GM19328 (cell line): ENCODE measurements at regions not wholly inside any gene's neighbourhood (a gene's known extent, or its start where the extent isn't known, plus 50 kb on each side); places are given as distances from the start of the nearest gene placed in this dataset.
"Not testable (repeated sequence)": the region's sequence is repeated elsewhere in the genome, so short reads cannot be mapped to it uniquely, and the experiment has no call there.

Source experiments
- ATAC-seq: cut with Tn5 transposase; IDR thresholded peaks from one replicate; pipeline ENCODE4 v1.9.1; 2021; ENCODE audit warnings: mild to moderate bottlenecking, moderate library complexity; ENCODE audit not compliant: unreplicated experiment

DNA sequence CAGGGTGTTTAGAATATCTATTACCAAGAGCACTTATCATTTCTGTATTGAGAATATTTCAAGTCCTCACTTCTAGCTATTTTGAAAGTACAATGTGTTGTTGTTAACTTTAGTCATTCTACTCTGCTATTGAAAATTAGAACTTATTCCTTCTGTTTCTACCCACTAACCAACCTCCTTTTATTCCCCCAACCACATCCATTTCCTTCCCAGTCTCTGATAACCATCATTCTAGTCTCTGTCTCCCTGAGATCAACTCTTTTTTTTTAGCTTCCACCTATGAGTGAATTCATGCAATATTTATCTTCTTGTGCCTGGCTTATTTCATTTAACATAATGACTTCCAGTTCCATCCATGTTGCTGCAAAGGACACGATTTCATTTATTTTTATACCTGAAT lies 290.6 kb upstream of the OR4E1 start:
- ATAC-seq = no peak

DNA sequence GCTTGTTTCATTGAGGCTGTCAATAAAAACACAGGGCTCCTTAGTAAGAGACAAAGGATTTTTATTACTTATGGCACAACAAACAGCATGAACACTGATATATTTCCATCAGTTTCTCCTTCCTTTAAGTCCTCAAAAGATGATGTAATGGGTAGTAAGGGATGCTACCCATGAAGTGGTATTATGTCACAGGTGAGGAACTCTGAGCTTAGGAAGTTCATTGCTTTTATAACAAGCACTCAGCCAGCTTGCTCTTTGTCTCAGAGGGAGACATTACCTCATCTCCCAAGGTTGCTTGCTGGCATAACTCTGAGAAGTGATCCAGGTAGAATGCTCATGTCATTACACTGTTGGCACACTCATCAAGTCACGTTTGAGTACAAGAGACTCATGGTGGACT lies 287.0 kb upstream of the OR4E1 start:
- no peak for ATAC-seq

DNA sequence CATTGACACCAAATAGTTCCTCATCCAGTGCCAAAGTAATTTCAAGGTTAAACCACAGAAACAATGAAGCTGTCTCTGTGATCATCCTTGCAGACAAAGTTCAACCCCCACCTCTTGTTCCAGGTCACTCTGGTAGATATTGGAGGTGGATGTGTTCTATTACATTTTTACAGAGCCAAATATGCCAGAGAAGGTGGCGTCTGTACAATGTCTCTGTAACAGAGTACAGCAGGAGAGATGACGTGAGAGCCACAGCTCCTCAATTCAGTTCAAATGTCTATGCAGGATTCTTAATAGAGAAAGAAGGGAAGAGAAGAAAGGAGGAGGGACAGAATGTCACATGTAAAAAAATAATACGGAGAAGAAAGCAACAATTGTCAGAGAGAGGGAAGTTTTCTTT lies 268.3 kb upstream of the OR4E1 start:
- no peak for ATAC-seq

DNA sequence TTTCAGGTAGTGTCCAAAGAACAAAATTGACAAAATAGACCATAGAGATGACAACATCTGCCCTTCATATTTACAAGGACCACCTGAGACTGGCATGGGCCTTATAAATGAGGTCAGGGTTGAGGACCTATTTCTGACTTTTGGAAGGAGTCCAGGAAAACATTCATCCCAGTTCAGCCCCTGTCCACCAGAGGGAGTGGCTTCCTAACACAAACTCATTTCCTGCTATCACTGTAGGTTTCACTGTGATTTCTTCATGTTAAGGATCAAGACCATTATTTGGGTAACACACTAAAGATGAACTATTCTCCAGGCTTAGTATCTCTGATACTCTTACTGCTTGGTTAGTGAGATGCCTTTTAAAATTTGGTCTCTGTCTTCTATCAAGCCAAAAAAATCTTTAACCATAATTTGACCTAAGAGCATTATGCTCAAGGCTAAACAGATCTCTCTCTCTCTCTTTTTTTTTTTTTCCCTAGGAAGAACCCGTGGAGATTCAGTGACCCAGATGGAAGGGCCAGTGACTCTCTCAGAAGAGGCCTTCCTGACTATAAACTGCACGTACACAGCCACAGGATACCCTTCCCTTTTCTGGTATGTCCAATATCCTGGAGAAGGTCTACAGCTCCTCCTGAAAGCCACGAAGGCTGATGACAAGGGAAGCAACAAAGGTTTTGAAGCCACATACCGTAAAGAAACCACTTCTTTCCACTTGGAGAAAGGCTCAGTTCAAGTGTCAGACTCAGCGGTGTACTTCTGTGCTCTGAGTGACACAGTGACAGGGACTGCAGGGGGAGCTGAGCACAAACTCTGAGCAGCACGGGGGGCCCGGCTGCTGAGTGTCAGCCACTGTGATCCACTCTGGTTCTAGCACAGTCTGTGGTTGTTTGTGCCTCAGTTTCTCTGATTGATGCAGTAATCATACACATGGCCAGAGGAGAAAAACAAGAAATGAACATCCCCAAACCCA lies 267.6 kb upstream of the OR4E1 start:
- ATAC-seq = no peak

DNA sequence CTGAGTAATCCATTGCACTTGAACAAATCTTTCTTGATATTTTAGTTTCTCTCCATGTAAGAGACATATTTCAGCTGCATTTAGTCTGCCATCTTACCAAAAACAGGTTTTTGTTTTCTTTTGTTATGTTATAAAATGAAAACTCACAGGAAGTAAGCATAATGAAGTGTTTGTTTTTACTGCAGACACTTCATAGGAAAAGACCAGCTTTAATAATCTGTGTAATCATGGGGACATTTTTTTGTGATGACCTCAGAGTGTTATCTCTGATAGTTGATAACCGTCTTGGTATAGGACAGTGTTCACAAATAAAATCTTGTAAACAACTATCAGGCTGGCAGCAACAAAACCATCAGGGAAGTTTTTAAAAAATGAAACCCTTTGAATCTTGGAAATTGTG lies 266.2 kb upstream of the OR4E1 start:
- ATAC-seq = no peak

DNA sequence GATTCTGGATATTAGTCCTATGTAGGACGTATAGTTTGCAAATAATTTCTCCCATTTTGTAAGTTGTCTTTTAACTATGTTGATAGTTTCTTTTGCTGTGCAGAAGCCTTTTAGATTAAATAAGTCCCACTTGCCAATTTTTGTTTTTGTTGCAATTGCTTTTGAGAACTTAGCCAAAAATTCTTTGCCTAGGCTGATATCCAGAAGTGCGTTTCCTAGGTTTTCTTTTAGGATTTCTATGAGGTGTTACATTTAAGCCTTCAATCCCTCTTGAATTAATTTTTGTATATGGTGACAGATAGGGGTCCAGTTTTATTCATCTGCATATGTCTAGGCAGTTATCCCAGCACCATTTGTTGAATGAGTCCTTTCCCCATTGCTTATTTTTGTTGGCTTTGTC lies 264.4 kb upstream of the OR4E1 start:
- no peak for ATAC-seq

DNA sequence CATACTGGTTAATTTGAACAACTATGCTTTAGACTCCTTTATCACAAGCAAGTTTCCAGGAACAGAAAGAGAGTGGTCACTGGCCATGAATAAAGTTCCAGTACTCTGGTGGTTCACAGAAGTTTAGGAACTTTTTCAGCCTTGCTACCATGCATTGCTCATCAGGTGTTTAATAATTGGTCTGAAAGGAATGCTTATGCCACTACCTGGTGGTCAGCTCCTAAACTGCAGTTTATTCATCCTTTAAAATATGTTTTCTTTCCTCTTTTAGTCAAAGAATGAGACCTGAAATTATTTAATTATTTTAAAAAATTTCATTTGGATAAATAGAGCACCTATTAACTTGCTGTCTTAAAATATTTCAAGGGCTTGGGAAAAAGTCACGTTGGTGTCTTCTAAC lies 260.1 kb upstream of the OR4E1 start:
- no peak for ATAC-seq

DNA sequence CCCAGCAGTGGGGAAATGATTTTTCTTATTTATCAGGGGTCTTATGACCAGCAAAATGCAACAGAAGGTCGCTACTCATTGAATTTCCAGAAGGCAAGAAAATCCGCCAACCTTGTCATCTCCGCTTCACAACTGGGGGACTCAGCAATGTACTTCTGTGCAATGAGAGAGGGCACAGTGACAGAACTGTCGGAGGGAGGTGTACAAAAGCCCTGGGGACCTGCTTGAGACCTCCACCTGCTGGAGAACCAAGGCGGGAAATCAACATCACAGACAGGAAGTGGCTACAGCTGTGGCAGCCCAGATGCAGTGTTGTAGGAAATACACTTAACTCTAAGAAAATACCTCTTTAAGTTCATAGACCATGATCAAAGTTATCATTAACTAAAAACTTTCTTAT lies 250.9 kb upstream of the OR4E1 start:
- ATAC-seq = peak; percentile 67

DNA sequence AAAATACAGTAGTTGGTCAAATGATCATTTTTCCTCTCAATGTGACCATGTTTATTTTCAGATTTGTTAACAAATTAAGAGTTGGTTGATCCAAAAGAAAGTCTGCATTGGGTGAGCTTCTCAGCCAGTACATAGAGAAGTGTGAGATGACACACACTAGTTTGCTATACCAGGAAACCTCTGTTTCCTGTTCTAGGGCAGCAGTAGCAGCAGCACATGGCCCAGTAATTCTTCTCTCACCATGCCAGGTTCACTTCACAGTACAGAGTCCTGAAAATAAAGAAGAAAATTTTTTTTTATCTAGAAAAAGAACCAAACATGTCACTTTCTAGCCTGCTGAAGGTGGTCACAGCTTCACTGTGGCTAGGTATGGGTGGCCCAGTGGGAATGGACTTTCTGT lies 250.2 kb upstream of the OR4E1 start:
- ATAC-seq = no peak

DNA sequence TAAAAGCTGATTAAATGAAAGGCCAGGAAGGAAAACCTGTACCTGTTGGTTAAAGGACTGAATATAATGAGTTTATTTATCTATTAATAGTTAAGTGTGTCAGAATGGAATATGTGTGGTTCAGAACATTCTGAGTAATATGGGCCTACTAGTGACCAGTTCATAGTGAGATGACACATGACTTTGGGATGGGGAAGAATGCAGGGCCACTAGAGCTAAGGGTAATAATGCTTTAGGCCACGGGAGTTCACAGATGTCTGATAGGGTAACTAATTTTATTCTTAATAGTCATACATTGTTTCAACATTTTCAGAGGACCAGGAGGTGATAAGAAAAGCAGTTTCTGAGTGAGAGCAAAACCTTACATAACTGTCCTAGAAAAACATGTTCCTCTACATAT lies 247.8 kb upstream of the OR4E1 start:
- no peak for ATAC-seq

DNA sequence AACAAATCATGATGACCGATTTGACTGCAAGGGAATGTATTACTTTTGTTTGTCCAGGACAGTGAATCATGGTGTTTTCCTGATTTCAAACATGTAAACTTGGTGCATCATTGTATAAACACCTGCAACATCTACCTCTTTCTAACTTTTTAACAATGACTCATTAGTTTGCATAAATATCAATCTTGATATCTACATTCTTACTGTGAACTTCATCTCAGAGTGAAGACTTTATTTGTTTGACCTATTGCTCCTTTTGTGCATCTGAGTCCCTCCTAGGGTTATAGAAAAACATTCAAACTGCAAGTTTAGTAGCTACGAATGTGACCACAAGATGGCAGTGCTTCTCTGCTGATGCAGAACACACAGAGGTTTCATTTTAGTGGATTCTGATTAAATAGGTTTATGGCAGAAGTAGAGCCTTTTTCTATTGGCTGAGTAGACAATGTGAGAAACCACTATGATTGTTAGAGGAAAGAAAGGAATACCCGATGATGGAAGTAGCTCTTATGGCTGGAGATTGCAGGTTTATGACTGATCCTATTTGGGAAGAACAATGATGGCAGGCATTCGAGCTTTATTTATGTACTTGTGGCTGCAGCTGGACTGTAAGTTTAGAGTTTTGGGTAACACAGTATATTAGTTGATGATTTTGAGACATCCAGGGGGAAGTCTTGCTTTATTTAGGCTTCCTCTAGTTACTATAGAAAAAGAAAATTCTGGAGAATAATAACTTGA lies 244.2 kb upstream of the OR4E1 start:
- ATAC-seq = no peak

DNA sequence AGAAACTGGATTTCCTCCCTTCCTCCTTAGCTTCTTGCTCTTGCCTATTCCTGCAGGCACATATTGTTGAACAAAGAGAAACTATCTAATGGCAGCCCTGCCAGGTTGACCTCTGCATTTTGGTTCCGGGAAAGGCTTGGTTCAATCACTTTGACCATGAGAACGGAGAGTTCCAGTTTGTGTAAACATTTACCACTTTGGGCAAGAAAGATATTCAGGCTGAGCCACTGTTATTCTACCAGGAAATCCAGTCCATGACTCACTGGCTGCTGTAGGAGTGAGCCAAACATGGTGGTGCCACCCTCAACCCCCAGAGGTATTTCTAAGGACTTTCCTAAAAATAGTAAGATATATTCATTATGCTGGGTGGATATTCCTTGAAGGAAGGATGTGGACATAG lies 242.2 kb upstream of the OR4E1 start:
- no peak for ATAC-seq

DNA sequence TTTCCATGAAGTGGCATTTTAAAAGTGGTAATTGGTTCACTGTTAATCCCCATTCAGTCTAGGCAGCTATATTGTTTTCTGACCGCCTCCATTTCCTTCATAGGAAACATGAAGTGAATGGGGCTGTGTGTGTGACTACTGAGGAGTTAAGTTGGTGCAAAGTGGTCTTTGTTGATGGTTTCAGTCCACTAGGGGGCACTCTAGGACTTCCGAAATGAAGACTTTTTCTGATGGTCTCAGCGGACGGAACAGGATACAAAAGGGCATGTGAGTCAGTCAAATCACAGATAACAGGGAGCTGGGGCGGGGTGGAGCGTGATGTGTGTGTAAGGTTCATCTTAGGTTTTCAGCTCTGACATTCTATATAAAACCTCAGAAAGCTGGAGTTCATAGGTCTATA lies 240.1 kb upstream of the OR4E1 start:
- ATAC-seq = no peak

DNA sequence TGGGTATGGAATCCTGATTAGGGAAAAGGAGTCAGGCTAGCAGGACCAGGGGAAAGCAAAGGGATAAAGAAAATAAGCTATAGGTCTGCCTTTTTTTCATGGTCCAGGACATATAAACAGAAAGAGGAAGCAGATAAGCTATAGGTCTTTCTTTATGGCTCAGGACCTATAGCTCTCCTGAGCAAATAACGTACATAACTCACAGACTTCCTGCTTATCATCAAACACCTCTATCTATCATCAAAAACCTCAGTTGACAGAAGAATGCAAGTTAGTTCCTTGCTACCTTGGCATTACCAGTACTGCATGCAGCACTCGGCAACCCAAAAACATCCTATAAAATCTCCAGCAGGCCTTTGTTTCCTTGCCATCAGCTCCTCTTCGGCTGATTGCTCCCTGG lies 238.7 kb upstream of the OR4E1 start:
- no peak for ATAC-seq

DNA sequence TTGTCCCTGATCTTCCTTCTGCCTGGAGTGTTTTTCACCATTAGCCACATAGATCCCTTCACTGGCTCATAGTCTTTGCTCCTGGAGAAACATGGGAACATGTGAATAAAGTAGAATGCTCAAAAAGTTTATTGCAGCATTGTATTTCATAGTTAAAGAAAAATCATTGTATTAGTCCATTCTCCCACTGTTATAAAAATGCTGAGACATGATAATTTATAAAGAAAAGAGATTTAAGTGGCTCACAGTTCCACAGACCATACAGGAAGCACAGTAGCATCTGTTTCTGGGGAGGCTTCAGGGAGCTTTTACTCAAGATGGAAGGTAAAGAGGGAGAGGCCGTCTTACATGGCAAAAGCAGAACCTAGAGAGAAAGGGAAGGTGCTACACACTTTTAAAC lies 238.3 kb upstream of the OR4E1 start:
- no peak for ATAC-seq

DNA sequence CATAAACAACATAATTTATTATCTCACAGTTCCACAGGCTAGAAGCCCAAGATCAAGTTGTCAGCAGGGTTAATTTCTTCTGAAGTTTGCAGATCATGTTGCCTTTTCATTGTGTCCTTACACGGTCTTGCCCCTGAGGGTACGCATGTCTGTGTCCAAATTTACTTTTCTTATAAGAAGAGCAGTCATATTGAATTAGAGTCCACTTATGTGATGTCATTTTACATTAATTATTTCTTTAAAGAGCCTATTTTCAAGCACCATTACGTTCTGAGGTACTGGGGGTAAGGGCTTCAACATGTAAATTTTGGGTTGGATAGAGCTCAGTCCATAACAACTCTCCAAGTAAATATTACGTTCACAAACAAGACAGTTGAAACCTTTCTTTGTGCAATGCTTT lies 236.6 kb upstream of the OR4E1 start:
- ATAC-seq = no peak

DNA sequence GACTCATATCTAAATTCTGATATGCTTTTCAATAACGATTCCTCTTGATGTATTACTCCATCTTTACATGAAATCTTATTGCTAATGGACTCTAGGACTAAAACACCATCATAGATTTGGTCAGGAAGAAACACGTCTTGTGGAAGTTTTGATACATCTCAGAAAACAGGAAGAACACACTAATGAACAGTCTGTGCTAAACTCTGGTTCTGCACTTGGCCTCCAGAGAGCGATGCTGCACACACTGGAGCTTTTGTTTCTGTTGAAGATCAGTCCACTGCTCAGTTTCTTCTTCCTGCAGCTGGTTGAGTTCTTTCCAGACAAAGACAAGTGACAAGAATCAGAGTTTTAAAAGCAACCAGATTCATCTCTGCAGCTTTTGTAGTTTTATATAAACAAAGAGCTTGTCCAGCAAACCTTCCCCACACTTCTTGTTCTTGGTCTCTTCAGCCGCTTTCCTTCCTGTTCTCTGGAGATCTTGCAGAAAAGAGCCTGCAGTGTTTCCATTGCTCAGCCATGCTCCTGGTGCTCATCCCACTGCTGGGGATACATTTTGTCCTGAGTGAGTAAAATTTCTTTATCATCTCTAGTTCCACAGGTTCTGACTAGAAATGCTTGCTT lies 229.1 kb upstream of the OR4E1 start:
- ATAC-seq = no peak

DNA sequence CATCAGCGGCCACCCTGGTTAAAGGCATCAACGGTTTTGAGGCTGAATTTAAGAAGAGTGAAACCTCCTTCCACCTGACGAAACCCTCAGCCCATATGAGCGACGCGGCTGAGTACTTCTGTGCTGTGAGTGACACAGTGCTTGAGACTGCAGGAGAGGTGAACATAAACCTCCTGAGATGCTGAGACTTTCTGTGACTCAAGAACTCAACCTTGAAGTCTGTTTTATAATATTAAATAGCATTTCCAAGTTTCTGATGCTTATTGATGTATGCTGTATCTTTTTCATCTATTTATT lies 221.2 kb upstream of the OR4E1 start:
- ATAC-seq = not testable (repeated sequence)

DNA sequence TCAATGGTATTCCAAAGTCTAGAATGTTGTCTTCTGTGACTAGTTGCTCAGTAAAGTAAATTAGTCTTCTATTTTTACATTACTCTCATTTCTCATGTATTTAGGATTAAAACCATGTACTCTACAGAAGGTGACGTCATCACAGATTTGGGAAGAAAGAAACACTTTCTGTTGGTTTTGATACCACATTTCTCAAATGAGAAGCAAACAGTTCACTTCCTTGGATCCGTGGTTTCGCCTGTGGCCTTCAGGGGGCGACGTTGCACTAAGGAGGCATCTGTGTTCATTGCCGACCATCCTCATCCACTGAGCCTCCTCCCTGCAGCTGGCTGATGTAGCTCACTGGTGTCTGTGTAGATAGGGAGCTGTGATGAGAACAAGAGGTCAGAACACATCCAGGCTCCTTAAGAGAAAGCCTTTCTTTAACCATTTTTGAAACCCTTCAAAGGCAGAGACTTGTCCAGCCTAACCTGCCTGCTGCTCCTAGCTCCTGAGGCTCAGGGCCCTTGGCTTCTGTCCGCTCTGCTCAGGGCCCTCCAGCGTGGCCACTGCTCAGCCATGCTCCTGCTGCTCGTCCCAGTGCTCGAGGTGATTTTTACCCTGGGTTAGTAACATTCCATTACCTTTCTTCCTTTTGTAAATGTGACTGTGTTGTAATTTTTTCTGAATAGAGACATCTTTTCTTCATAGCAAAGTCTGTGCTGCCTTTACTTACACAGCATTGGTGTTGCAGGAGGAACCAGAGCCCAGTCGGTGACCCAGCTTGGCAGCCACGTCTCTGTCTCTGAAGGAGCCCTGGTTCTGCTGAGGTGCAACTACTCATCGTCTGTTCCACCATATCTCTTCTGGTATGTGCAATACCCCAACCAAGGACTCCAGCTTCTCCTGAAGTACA lies 220.6 kb upstream of the OR4E1 start:
- ATAC-seq = no peak

DNA sequence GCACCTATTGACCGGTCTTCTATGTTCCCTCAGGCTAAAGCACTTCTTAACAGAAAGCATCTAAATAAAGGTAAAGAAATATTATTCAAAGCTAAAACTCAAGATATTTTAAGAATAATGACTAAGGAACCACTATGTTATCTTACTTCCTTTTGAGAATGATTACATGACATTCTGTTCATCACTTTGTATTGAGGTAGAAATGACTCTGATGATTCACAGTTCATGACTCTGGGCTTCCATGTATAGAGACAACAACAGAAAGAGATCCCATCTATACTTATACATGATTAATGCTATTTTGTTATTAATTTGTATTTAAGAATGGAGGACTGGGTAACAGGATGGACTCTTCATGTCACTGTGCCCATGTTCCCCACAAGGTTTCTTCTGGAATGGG lies 218.3 kb upstream of the OR4E1 start:
- no peak for ATAC-seq

DNA sequence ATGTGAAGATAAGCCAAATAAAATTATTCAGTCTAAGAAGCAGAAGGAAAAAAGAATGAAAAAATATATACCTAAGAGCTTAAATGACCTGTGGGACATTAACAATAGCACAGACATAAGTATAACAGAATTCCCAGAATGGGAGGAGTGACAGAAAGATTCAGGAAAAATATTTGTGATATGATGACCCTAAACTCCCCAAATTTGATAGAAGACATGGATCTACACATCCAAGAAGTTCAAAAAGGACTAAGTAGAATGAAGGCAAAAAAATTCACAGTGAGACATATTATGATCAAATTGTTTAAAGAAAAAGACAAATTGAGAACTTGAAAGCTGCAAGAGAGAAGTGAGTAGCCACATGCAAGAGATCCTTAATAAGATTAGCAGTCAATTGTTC lies 211.4 kb upstream of the OR4E1 start:
- ATAC-seq = no peak
